GM12801 (cell line): ENCODE measurements at regions not wholly inside any gene's neighbourhood (a gene's known extent, or its start where the extent isn't known, plus 50 kb on each side); places are given as distances from the start of the nearest gene placed in this dataset.

ENCODE experiments used
- TF ChIP-seq, protein P1 (sequence below): IDR thresholded peaks from one replicate; pipeline ENCODE4 v1.5.1; 2011; ENCODE audit warnings: control low read depth; ENCODE audit not compliant: insufficient read length; ENCODE audit errors: extremely low read depth

- TF ChIP-seq, protein P1, sequence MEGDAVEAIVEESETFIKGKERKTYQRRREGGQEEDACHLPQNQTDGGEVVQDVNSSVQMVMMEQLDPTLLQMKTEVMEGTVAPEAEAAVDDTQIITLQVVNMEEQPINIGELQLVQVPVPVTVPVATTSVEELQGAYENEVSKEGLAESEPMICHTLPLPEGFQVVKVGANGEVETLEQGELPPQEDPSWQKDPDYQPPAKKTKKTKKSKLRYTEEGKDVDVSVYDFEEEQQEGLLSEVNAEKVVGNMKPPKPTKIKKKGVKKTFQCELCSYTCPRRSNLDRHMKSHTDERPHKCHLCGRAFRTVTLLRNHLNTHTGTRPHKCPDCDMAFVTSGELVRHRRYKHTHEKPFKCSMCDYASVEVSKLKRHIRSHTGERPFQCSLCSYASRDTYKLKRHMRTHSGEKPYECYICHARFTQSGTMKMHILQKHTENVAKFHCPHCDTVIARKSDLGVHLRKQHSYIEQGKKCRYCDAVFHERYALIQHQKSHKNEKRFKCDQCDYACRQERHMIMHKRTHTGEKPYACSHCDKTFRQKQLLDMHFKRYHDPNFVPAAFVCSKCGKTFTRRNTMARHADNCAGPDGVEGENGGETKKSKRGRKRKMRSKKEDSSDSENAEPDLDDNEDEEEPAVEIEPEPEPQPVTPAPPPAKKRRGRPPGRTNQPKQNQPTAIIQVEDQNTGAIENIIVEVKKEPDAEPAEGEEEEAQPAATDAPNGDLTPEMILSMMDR = no peak
These were observed 381.1 kb downstream of the MFSD1 start for GRCh38 chr3:159182961-159183360.

DNA sequence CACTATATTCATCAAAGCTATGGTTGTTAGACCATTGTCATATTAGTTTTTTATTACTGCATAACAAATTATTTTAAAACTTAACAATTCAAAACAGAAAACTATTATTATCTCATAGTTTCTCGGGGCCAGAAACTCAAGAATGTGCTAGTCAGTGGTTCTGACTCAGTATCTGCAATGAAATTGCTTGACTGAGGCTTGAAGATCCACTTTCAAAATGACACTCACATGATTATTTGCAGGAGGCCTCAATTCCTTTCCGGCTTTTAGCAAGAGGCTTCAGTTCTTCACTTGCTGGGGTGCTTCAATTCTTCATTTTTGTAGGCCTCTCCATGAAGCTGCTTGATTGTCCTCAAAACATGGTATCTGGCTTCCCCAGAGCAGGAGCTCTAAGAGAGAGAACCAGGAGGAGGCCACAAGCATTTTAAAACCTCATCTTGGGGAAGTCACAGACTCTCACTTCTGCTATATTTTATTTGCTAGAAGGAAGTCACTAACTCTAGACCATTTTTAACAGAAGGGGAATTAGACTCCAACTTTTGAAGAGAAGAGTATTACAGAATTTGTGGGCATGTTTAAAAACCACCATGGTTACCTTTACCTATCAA is 383.7 kb downstream of the MFSD1 start:
- TF ChIP-seq, protein P1 = no peak

GRCh38 chr3:159186581-159186980 is 384.7 kb downstream of the MFSD1 start:
- TF ChIP-seq, protein P1 = no peak

GRCh38 chr3:159187232-159187631 is 385.4 kb downstream of the MFSD1 start:
- TF ChIP-seq, protein P1 = no peak

GRCh38 chr3:159187706-159188105 is 385.9 kb downstream of the MFSD1 start:
- TF ChIP-seq, protein P1 = no peak

DNA sequence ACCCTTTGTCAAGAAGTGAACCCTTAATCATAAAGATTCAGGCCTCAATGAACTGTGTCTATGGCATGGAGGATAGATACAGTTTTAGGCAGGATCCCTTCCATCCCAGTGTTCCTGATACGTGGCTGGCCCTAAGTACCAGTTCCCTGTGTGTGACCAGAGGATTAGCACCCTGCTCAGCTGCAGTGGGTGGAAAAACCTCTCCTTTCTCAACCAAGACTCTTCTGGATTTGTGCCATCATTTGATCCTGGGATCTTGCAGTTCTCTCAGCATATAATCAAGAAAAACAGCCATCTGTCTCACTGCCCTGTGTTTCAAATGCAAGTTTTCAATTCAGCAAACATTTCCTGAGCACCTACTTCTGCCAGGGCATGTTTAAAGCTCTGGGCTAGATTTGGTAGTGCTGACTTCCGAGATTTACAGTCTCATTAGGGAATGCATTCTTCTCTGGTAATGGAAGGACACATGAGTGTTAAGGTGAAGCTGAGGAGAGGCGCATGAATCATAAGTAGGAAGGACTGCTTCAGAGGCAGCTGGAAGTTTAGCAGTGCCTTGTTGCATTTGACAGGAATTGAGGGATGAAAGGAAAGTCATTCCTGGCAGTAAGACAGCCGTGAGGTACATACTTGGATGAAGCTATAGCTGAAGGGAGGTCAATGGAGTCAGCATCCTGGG is 388.3 kb downstream of the MFSD1 start:
- TF ChIP-seq, protein P1 = no peak

DNA sequence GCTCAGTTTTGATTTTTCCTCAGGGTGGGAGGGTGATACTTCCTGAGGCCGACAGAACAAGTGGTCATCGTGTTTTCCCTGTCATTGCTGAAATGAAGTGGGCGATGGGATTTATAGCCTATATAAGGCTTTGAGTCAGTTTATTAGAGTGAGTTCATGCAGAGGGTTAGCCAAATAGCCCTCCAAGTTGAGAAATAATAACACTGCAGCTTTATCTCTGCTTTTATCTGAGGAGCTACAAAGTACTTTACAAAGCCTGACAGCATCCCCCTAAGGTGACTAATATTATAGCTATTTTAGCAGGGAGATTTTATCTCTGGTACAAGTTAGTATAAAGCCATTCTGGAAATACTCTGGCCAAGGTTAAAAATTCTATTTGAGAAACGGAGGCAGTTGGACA is 389.6 kb downstream of the MFSD1 start:
- TF ChIP-seq, protein P1 = no peak
